ENCODE measurements at regions not wholly inside any gene's neighbourhood (a gene's known extent, or its start where the extent isn't known, plus 50 kb on each side); places are given as distances from the start of the nearest gene placed in this dataset.

- Mint-ChIP-seq H3K27me3 (ENCODE audit: low read depth in 3 of 3) (no peaks in the 10 kb centered on the region), H3K27ac (no peak overlapping the region), H3K4me3 (no peak overlapping the region), H3K4me1 (no peaks in the 10 kb centered on the region), H3K9me3 (peaks cover 0 to 4% (median 0%) of the 10 kb centered on the region in 7 donors), H3K36me3 (no peaks in the 10 kb centered on the region)
- no peak for DNase-seq
- Histone ChIP-seq H3K4me2 (replicated peaks; ENCODE audit: extremely low read depth, low read length, poor library complexity, severe bottlenecking) (no peak overlapping the region), H4K20me1 (ENCODE audit: insufficient read depth, low read length) (no peaks in the 10 kb centered on the region), H2AFZ (ENCODE audit: insufficient read depth, low read depth, low read length, poor library complexity, severe bottlenecking) (no peak overlapping the region), H3K4me3 (replicated peaks in 1 of 3; ENCODE audit: low read depth in 2 of 3, low read length in 3 of 3) (no peak overlapping the region), H3K4me1 (ENCODE audit: control insufficient read depth in 1 of 2, insufficient read depth in 2 of 2, low read length in 2 of 2) (no peaks in the 10 kb centered on the region), H3K27me3 (ENCODE audit: control insufficient read depth in 2 of 2, insufficient read depth in 2 of 2, low read length in 2 of 2) (no peaks in the 10 kb centered on the region), H3K9me3 (replicated peaks in 1 of 2; ENCODE audit: control insufficient read depth in 1 of 2, insufficient read depth in 1 of 2, low read length in 2 of 2) (no peaks in the 10 kb centered on the region), H3K79me2 (ENCODE audit: insufficient read depth, low read length) (no peaks in the 10 kb centered on the region), H3K9ac (ENCODE audit: insufficient read depth, low read length, poor library complexity, severe bottlenecking) (no peak overlapping the region), H3K27ac (ENCODE audit: low read depth in 1 of 2, low read length in 2 of 2) (no peak overlapping the region), H3K36me3 (replicated peaks in 1 of 2; ENCODE audit: control insufficient read depth in 1 of 2, insufficient read depth in 2 of 2, low read length in 2 of 2) (no peaks in the 10 kb centered on the region)
- no peak for TF ChIP-seq CTCF (IDR thresholded peaks at IDR 0.05)
- intact Hi-C loops (cut with micrococcal nuclease): no loop called here
- no CpG with 5 or more reads among the region's 3 CpGs for whole genome bisulfite sequencing (ENCODE audit: insufficient coverage)
These were observed 456.6 kb downstream of the MAGEB5 start for GRCh38 chrX:26672571-26672970.

GRCh38 chrX:26670521-26670920, 454.6 kb downstream of the MAGEB5 start:
- intact Hi-C loops (cut with micrococcal nuclease): no loop called here
- H3K4me2 ChIP-seq (replicated peaks; ENCODE audit: extremely low read depth, low read length, poor library complexity, severe bottlenecking): no peak overlapping the region
- H3K9me3 Mint-ChIP-seq: peaks cover 0 to 4% (median 0%) of the 10 kb centered on the region in 7 donors
- H3K4me1 ChIP-seq (ENCODE audit: control insufficient read depth in 1 of 2, insufficient read depth in 2 of 2, low read length in 2 of 2): no peaks in the 10 kb centered on the region
- no peaks in the 10 kb centered on the region for H3K36me3 ChIP-seq (replicated peaks in 1 of 2; ENCODE audit: control insufficient read depth in 1 of 2, insufficient read depth in 2 of 2, low read length in 2 of 2)
- no peaks in the 10 kb centered on the region for H3K27me3 Mint-ChIP-seq (ENCODE audit: low read depth in 3 of 3)
- H4K20me1 ChIP-seq (ENCODE audit: insufficient read depth, low read length): no peaks in the 10 kb centered on the region
- DNase-seq: no peak
- H3K27me3 ChIP-seq (ENCODE audit: control insufficient read depth in 2 of 2, insufficient read depth in 2 of 2, low read length in 2 of 2): no peaks in the 10 kb centered on the region
- H3K36me3 Mint-ChIP-seq: no peaks in the 10 kb centered on the region
- no peak overlapping the region for H3K27ac Mint-ChIP-seq
- 80% methylated on average over 1 of the region's 1 CpG for WGBS (ENCODE audit: insufficient coverage)
- no peak overlapping the region for H3K4me3 ChIP-seq (replicated peaks in 1 of 3; ENCODE audit: low read depth in 2 of 3, low read length in 3 of 3)
- no peaks in the 10 kb centered on the region for H3K9me3 ChIP-seq (replicated peaks in 1 of 2; ENCODE audit: control insufficient read depth in 1 of 2, insufficient read depth in 1 of 2, low read length in 2 of 2)
- H3K79me2 ChIP-seq (ENCODE audit: insufficient read depth, low read length): no peaks in the 10 kb centered on the region
- no peak overlapping the region for H3K4me3 Mint-ChIP-seq
- TF ChIP-seq CTCF (IDR thresholded peaks at IDR 0.05): no peak
- H3K4me1 Mint-ChIP-seq: no peaks in the 10 kb centered on the region
- H3K27ac ChIP-seq (ENCODE audit: low read depth in 1 of 2, low read length in 2 of 2): no peak overlapping the region
- H3K9ac ChIP-seq (ENCODE audit: insufficient read depth, low read length, poor library complexity, severe bottlenecking): no peak overlapping the region
- no peak overlapping the region for H2AFZ ChIP-seq (ENCODE audit: insufficient read depth, low read depth, low read length, poor library complexity, severe bottlenecking)

All from CD14-positive monocyte (primary cell).